ENCODE measurements at regions not wholly inside any gene's neighbourhood (a gene's known extent, or its start where the extent isn't known, plus 50 kb on each side); places are given as distances from the start of the nearest gene placed in this dataset.

GRCh38 chr7:10537764-10538163, 435.9 kb upstream of the PHF14 start:
- TF ChIP-seq, protein P1, sequence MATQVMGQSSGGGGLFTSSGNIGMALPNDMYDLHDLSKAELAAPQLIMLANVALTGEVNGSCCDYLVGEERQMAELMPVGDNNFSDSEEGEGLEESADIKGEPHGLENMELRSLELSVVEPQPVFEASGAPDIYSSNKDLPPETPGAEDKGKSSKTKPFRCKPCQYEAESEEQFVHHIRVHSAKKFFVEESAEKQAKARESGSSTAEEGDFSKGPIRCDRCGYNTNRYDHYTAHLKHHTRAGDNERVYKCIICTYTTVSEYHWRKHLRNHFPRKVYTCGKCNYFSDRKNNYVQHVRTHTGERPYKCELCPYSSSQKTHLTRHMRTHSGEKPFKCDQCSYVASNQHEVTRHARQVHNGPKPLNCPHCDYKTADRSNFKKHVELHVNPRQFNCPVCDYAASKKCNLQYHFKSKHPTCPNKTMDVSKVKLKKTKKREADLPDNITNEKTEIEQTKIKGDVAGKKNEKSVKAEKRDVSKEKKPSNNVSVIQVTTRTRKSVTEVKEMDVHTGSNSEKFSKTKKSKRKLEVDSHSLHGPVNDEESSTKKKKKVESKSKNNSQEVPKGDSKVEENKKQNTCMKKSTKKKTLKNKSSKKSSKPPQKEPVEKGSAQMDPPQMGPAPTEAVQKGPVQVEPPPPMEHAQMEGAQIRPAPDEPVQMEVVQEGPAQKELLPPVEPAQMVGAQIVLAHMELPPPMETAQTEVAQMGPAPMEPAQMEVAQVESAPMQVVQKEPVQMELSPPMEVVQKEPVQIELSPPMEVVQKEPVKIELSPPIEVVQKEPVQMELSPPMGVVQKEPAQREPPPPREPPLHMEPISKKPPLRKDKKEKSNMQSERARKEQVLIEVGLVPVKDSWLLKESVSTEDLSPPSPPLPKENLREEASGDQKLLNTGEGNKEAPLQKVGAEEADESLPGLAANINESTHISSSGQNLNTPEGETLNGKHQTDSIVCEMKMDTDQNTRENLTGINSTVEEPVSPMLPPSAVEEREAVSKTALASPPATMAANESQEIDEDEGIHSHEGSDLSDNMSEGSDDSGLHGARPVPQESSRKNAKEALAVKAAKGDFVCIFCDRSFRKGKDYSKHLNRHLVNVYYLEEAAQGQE (tag by site-specific recombination; IDR thresholded peaks at IDR 0.05) = no peak
- TF ChIP-seq MZF1 (tag by site-specific recombination; IDR thresholded peaks at IDR 0.05; ENCODE audit: borderline replicate concordance) = no peak

Measured in HEK293 (cell line).